ENCODE measurements at regions not wholly inside any gene's neighbourhood (a gene's known extent, or its start where the extent isn't known, plus 50 kb on each side); places are given as distances from the start of the nearest gene placed in this dataset.

DNA sequence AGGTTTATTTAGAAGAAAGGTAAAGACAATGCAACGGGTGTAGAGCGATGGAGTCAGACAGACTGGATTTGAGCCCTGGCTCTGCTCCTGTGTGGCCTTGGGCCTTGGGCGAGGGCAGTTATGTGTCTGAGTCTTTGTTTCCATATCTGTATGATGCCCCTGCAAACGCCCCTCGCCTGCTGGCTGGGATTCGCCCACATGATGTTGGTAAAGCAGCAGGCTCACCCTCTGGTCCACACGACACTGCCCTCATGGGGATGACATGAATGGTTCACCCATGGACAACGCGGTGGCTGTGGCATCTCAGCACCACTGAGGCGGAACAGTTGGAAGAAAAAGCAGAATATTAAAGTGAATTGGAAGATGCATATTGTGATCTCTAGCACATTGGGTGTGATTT lies 60.3 kb downstream of the FOXL1 start:
- TF ChIP-seq EZH2 (IDR thresholded peaks at IDR 0.05; ENCODE audit: insufficient read depth, poor library complexity, severe bottlenecking) (no peak), EZH2phosphoT487 (IDR thresholded peaks at IDR 0.05; ENCODE audit: insufficient read depth, low read depth) (no peak)

Measured in GM23248 (cell line).